Suprapubic skin (tissue), 4 donors: ENCODE measurements at regions not wholly inside any gene's neighbourhood (a gene's known extent, or its start where the extent isn't known, plus 50 kb on each side); places are given as distances from the start of the nearest gene placed in this dataset.

Source experiments
- DNase-seq, 2 donors: peaks; one replicate each; pipeline ENCODE4 v3.0.0-alpha.2; 2019; ENCODE audit warnings: low spot score in 2 of 2
- H3K27ac ChIP-seq: fragments of 200-600 bp; sonication (generic); one replicate; pipeline ENCODE4 v1.5.1; 2019
- H3K27me3 ChIP-seq: fragments of 200-600 bp; sonication (generic); one replicate; pipeline ENCODE4 v1.5.1; 2019
- H3K36me3 ChIP-seq: fragments of 200-600 bp; sonication (generic); one replicate; pipeline ENCODE4 v1.5.1; 2019
- H3K4me1 ChIP-seq: fragments of 200-600 bp; sonication (generic); one replicate; pipeline ENCODE4 v1.5.1; 2019
- H3K4me3 ChIP-seq: fragments of 200-600 bp; sonication (generic); one replicate; pipeline ENCODE4 v1.5.1; 2019; ENCODE audit warnings: mild to moderate bottlenecking
- H3K9me3 ChIP-seq: fragments of 200-600 bp; sonication (generic); one replicate; pipeline ENCODE4 v1.5.1; 2019
- EP300 ChIP-seq: sonication (generic); formaldehyde crosslinking; IDR thresholded peaks from one replicate; pipeline ENCODE4 v1.6.1; 2017; ENCODE audit warnings: antibody characterized with exemption
- POLR2A ChIP-seq, 2 donors: fragments of 450-650 bp; IDR thresholded peaks; one replicate each; pipeline ENCODE4 v1.6.1; 2017; ENCODE audit warnings: antibody characterized with exemption in 2 of 2, mild to moderate bottlenecking in 2 of 2, moderate library complexity in 2 of 2
- POLR2AphosphoS5 ChIP-seq, 3 donors: sonication (generic); formaldehyde crosslinking; IDR thresholded peaks; one replicate each; pipeline ENCODE4 v1.6.1; 2017; ENCODE audit warnings: antibody characterized with exemption in 3 of 3
- WGBS: methylation state at CpG from one replicate; pipeline ENCODE4 v1.1.5; 2018; 5-methylcytosine and 5-hydroxymethylcytosine counted together
- TF ChIP-seq, protein P1 (sequence below), 2 donors: fragments of 200-600 bp in 1 of 2; fragments of 450-650 bp in 1 of 2; sonication (generic) in 1 of 2; IDR thresholded peaks; one replicate each; pipeline ENCODE4 v1.5.1; 2016 to 2019; ENCODE audit warnings: antibody characterized with exemption in 2 of 2, mild to moderate bottlenecking in 1 of 2, moderate library complexity in 1 of 2

DNA sequence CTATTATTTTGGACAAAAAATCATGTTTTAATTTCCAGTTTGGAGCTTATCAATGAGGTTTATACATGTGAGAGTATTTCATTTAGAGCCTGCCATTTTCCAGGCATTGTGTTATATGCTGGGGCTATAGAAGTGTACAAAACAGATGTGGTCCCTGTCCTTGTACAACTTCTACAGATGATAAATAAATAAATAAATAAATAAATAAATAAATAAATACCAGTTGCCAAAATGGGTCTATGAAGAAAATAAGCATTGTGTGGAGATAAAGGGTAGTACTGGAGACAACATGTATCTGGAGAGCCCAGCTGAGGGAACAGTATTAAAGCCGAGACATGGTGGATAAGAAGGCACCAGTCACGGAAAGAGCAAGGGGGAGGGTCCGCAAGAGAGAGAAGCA lies 210.0 kb downstream of the SS18 start:
- no peak overlapping the region for H3K4me3 ChIP-seq
- no peaks in the 10 kb centered on the region for H3K27me3 ChIP-seq
- no peaks in the 10 kb centered on the region for H3K9me3 ChIP-seq
- DNase-seq = no peak
- no peak for TF ChIP-seq EP300
- TF ChIP-seq, protein P1, sequence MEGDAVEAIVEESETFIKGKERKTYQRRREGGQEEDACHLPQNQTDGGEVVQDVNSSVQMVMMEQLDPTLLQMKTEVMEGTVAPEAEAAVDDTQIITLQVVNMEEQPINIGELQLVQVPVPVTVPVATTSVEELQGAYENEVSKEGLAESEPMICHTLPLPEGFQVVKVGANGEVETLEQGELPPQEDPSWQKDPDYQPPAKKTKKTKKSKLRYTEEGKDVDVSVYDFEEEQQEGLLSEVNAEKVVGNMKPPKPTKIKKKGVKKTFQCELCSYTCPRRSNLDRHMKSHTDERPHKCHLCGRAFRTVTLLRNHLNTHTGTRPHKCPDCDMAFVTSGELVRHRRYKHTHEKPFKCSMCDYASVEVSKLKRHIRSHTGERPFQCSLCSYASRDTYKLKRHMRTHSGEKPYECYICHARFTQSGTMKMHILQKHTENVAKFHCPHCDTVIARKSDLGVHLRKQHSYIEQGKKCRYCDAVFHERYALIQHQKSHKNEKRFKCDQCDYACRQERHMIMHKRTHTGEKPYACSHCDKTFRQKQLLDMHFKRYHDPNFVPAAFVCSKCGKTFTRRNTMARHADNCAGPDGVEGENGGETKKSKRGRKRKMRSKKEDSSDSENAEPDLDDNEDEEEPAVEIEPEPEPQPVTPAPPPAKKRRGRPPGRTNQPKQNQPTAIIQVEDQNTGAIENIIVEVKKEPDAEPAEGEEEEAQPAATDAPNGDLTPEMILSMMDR (IDR thresholded peaks at IDR 0.05) = no peak
- no peak for TF ChIP-seq POLR2AphosphoS5 (IDR thresholded peaks at IDR 0.05)
- TF ChIP-seq POLR2A (IDR thresholded peaks at IDR 0.05) = no peak
- no peaks in the 10 kb centered on the region for H3K36me3 ChIP-seq
- H3K27ac ChIP-seq = no peak overlapping the region
- no peaks in the 10 kb centered on the region for H3K4me1 ChIP-seq
- WGBS = 96% methylated on average over 3 of the region's 3 CpGs

DNA sequence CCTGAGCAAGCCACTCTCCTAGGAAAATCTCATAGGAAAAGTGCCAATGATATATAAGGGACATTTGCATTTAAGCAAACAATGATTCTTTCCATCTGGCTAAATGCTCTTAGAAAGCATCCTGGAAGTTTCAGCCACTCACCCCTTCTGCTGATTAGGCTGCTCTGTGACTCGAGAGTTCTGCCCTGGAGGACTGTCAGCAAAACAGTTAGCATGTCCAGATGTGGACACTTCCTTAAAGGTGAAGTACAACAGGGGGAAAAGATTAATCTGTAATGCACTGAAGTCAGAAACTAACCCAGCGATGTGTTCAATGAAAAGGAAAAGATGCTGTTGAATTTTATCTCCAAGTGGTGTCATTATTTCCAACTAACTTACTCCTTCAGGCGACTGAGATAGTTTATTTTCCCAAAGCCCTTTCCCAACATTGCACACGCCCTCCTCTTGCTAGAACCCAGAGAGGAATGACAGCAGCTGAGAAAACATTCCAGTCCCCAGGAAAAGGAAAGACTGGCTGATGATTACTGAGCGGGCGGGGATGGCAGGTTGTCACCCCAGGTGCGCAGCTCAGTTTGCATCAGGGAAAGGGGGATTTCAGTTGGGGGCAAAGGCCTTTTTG lies 214.0 kb downstream of the SS18 start:
- H3K27me3 ChIP-seq = no peaks in the 10 kb centered on the region
- no peak for DNase-seq
- 45% methylated on average over 7 of the region's 7 CpGs for whole genome bisulfite sequencing
- H3K27ac ChIP-seq = no peak overlapping the region
- H3K36me3 ChIP-seq = no peaks in the 10 kb centered on the region
- TF ChIP-seq EP300 = no peak
- TF ChIP-seq, protein P1 (IDR thresholded peaks at IDR 0.05) = no peak
- no peak for TF ChIP-seq POLR2A (IDR thresholded peaks at IDR 0.05)
- TF ChIP-seq POLR2AphosphoS5 (IDR thresholded peaks at IDR 0.05) = no peak
- H3K4me3 ChIP-seq = no peak overlapping the region
- H3K9me3 ChIP-seq = no peaks in the 10 kb centered on the region
- no peaks in the 10 kb centered on the region for H3K4me1 ChIP-seq

DNA sequence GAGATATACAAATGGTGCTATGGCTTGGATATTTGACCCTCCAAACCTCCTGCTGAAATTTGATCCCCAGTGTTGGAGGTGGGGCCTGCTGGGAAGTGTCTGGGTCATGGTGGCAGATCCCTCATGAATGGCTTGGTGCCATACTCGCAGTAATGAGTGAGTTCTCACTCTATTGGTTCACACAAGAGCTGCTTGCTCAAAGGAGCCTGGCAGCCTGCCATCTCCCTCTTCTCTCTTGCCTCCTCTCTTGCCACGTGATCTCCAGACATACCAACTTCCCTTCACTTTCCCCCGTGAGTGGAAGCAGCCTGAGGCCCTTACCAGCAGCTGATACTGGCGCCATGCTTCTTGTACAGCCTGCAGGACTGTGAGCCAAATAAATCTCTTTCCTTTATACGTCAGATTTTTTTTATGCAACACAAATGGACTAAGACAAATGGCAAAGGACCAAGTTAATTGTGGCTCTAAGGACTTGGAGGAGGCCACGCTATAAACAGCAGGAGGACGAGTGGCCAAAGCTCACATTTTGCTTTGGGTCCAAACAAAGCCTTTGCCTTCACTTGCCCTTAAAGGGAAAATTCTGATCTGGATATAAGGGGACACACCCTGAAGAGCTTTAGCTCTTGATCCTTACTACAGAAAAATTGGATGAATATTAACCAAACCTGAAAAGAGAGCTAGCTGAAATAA lies 214.7 kb downstream of the SS18 start:
- TF ChIP-seq POLR2A (IDR thresholded peaks at IDR 0.05) = no peak
- TF ChIP-seq, protein P1 (IDR thresholded peaks at IDR 0.05) = no peak
- no peak for TF ChIP-seq EP300
- no peak for TF ChIP-seq POLR2AphosphoS5 (IDR thresholded peaks at IDR 0.05)
- H3K36me3 ChIP-seq = no peaks in the 10 kb centered on the region
- 48% methylated on average over 7 of the region's 7 CpGs for WGBS
- no peaks in the 10 kb centered on the region for H3K27me3 ChIP-seq
- DNase-seq = no peak
- H3K4me1 ChIP-seq = no peaks in the 10 kb centered on the region
- H3K4me3 ChIP-seq = no peak overlapping the region
- no peak overlapping the region for H3K27ac ChIP-seq
- no peaks in the 10 kb centered on the region for H3K9me3 ChIP-seq

DNA sequence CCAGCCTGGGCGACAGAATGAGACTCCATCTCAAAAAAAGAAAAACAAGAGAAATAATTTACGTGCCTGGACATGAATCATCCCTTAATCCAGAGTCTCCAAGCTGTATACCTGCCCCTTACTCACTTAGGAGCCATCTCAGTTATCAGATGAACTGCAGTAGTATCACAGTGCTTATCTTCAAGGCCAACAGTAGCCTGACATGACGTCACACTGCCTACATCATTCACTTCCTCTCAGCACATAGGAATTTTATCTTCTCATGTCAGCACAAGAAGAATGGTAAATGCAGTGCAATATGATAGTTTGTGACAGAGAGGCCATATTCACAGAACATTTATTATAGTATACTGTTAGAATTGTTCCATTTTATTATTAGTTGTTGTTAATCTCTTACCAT lies 216.6 kb downstream of the SS18 start:
- TF ChIP-seq, protein P1 (IDR thresholded peaks at IDR 0.05) = no peak
- TF ChIP-seq POLR2AphosphoS5 (IDR thresholded peaks at IDR 0.05) (no peak), POLR2A (IDR thresholded peaks at IDR 0.05) (no peak), EP300 (no peak)
- Histone ChIP-seq H3K9me3 (no peaks in the 10 kb centered on the region), H3K4me1 (no peaks in the 10 kb centered on the region), H3K27me3 (no peaks in the 10 kb centered on the region), H3K4me3 (no peak overlapping the region), H3K27ac (no peak overlapping the region), H3K36me3 (no peaks in the 10 kb centered on the region)
- whole genome bisulfite sequencing = 77% methylated on average over 3 of the region's 3 CpGs
- no peak for DNase-seq

DNA sequence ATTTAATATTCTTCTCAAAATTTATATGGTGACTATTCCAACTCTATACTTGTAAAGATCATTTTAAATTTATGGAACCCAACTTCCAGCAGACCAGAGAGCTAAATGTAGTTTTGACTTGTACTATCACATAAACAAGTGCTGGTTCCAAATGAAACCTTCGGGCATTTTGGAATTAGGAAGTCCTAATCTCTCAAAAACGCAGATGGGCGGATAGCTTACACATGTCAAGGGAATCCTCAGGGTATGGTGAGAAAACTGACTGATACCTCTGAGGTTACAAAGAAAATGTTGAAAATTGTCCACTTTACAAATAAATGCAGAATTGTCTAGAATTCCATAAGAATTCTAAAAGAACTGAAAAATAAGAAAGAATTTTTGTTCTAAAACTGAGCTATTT lies 224.1 kb downstream of the SS18 start:
- Histone ChIP-seq H3K9me3 (no peaks in the 10 kb centered on the region), H3K36me3 (no peaks in the 10 kb centered on the region), H3K27me3 (no peaks in the 10 kb centered on the region), H3K4me3 (no peak overlapping the region), H3K4me1 (peaks cover 6% of the 10 kb centered on the region), H3K27ac (no peak overlapping the region)
- 48% methylated on average over 3 of the region's 3 CpGs for WGBS
- DNase-seq = no peak
- no peak for TF ChIP-seq POLR2AphosphoS5 (IDR thresholded peaks at IDR 0.05)
- no peak for TF ChIP-seq POLR2A (IDR thresholded peaks at IDR 0.05)
- no peak for TF ChIP-seq EP300
- TF ChIP-seq, protein P1 (IDR thresholded peaks at IDR 0.05) = no peak
